Neutrophil (primary cell): ENCODE measurements at regions not wholly inside any gene's neighbourhood (a gene's known extent, or its start where the extent isn't known, plus 50 kb on each side); places are given as distances from the start of the nearest gene placed in this dataset.

Experiments used
- H3K27ac ChIP-seq: fragments of 200-600 bp; sonication (generic); 2 replicates; pipeline ENCODE4 v1.5.1; 2016; ENCODE audit warnings: mild to moderate bottlenecking, moderate library complexity
- H3K27me3 ChIP-seq: fragments of 200-600 bp; sonication (generic); 2 replicates; pipeline ENCODE4 v1.6.0; 2016; ENCODE audit warnings: mild to moderate bottlenecking
- H3K36me3 ChIP-seq: fragments of 200-600 bp; sonication (generic); 2 replicates; pipeline ENCODE4 v1.5.1; 2017
- H3K4me1 ChIP-seq, 2 experiments: fragments of 200-600 bp in 1 of 2; sonication (generic) in 1 of 2; 1 replicate in 1 of 2; 2 replicates in 1 of 2; pipeline versions ENCODE4 v1.5.1 to v1.6.1; 2013 to 2016; ENCODE audit warnings: low read depth in 1 of 2, low read length in 1 of 2, mild to moderate bottlenecking in 1 of 2, moderate library complexity in 1 of 2; ENCODE audit not compliant: control insufficient read depth in 1 of 2, insufficient read depth in 1 of 2
- H3K4me3 ChIP-seq, 2 experiments: fragments of 200-600 bp in 1 of 2; sonication (generic) in 1 of 2; 1 replicate in 1 of 2; 2 replicates in 1 of 2; pipeline ENCODE4 v1.5.1; 2013 to 2016; ENCODE audit warnings: low read depth in 1 of 2, low read length in 1 of 2, mild to moderate bottlenecking in 1 of 2, moderate library complexity in 1 of 2
- H3K9me3 ChIP-seq: fragments of 200-600 bp; sonication (generic); 2 replicates; pipeline ENCODE4 v1.5.1; 2016
- TF ChIP-seq, protein P1 (sequence below): fragments of 200-600 bp; sonication (generic); IDR thresholded peaks from 2 replicates; pipeline ENCODE4 v1.5.1; 2016; ENCODE audit warnings: antibody characterized with exemption

GRCh38 chr18:28459587-28459986 lies 282.7 kb upstream of the CDH2 start:
- TF ChIP-seq, protein P1, sequence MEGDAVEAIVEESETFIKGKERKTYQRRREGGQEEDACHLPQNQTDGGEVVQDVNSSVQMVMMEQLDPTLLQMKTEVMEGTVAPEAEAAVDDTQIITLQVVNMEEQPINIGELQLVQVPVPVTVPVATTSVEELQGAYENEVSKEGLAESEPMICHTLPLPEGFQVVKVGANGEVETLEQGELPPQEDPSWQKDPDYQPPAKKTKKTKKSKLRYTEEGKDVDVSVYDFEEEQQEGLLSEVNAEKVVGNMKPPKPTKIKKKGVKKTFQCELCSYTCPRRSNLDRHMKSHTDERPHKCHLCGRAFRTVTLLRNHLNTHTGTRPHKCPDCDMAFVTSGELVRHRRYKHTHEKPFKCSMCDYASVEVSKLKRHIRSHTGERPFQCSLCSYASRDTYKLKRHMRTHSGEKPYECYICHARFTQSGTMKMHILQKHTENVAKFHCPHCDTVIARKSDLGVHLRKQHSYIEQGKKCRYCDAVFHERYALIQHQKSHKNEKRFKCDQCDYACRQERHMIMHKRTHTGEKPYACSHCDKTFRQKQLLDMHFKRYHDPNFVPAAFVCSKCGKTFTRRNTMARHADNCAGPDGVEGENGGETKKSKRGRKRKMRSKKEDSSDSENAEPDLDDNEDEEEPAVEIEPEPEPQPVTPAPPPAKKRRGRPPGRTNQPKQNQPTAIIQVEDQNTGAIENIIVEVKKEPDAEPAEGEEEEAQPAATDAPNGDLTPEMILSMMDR = no peak
- Histone ChIP-seq H3K4me3 (no peak overlapping the region), H3K4me1 (no peaks in the 10 kb centered on the region), H3K36me3 (no peaks in the 10 kb centered on the region), H3K27me3 (no peaks in the 10 kb centered on the region), H3K27ac (no peak overlapping the region), H3K9me3 (no peaks in the 10 kb centered on the region)

DNA sequence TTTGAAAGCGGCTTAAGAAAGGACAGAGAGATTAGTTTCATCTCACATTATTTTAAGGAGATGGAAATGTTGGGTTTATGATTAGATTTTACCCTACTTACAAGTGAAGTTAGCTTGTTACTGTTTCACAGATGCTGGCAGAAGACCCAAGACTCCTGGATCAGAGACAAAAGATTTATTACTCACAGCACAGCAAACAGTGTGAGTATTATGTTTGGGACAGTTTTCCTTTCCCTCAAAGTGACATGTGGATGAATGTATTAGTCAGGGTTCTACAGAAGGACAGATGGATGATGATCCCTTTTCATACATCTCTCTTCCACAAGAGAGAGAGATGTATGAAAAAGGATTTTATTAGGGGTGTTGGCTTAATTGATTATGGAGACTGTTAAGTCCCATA lies 281.8 kb upstream of the CDH2 start:
- no peak overlapping the region for H3K4me3 ChIP-seq
- H3K4me1 ChIP-seq = no peaks in the 10 kb centered on the region
- no peaks in the 10 kb centered on the region for H3K27me3 ChIP-seq
- TF ChIP-seq, protein P1 = no peak
- H3K27ac ChIP-seq = no peak overlapping the region
- H3K36me3 ChIP-seq = no peaks in the 10 kb centered on the region
- H3K9me3 ChIP-seq = no peaks in the 10 kb centered on the region

DNA sequence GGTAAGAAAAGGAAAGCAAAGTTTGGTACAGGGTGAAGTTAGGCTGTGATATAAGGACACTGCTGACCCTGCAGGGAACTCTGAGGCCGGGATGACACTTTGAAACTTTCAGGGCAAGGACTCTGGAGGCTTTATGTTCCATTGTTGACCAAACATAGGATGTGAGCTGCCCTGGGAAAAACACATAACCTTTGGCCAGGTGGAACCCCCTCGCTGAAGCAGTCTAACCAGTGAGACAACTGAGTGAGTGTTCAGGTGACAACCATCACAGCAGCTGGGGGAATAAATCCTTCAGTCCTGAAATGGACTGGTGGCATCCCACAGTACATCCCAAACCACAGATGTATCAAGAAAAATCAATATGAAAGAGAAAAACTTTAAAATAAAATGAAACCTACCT lies 280.9 kb upstream of the CDH2 start:
- Histone ChIP-seq H3K36me3 (no peaks in the 10 kb centered on the region), H3K27me3 (no peaks in the 10 kb centered on the region), H3K9me3 (no peaks in the 10 kb centered on the region), H3K4me3 (no peak overlapping the region), H3K27ac (no peak overlapping the region), H3K4me1 (no peaks in the 10 kb centered on the region)
- TF ChIP-seq, protein P1 = no peak

GRCh38 chr18:28455971-28456370 lies 279.0 kb upstream of the CDH2 start:
- TF ChIP-seq, protein P1 = no peak
- Histone ChIP-seq H3K9me3 (no peaks in the 10 kb centered on the region), H3K4me3 (no peak overlapping the region), H3K4me1 (no peaks in the 10 kb centered on the region), H3K36me3 (no peaks in the 10 kb centered on the region), H3K27ac (no peak overlapping the region), H3K27me3 (no peaks in the 10 kb centered on the region)

- Histone ChIP-seq H3K9me3 (no peaks in the 10 kb centered on the region), H3K36me3 (no peaks in the 10 kb centered on the region), H3K4me1 (no peaks in the 10 kb centered on the region), H3K4me3 (no peak overlapping the region), H3K27me3 (no peaks in the 10 kb centered on the region), H3K27ac (no peak overlapping the region)
- TF ChIP-seq, protein P1 = no peak
Observed at GRCh38 chr18:28439870-28440269, 262.9 kb upstream of the CDH2 start.

DNA sequence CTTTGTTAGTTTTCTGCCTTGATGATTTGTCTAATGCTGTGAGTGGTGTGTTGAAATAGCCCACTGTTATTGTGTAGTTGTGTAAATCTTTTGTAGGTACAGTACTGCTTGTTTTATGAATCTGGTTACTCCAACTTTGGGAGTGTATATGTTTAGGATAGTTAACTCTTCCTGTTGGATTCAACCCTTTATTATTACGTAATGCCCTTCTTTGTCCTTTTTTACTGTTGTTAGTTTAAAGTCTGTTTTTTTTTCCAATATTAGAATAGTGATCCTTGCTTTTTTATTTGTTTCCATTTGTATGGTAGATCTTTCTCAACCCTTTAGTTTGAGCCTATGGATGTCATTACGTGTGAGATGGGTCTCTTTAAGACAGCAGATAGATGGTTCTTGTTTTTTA lies 261.5 kb upstream of the CDH2 start:
- Histone ChIP-seq H3K36me3 (no peaks in the 10 kb centered on the region), H3K9me3 (no peaks in the 10 kb centered on the region), H3K27me3 (no peaks in the 10 kb centered on the region), H3K4me1 (no peaks in the 10 kb centered on the region), H3K27ac (no peak overlapping the region), H3K4me3 (no peak overlapping the region)
- TF ChIP-seq, protein P1 = no peak
